OCI-LY3 (cell line): ENCODE measurements at regions not wholly inside any gene's neighbourhood (a gene's known extent, or its start where the extent isn't known, plus 50 kb on each side); places are given as distances from the start of the nearest gene placed in this dataset.

Source experiments
- CTCF ChIP-seq: fragments of 200-600, 300-600 bp; sonication (generic); IDR thresholded peaks from 2 replicates; pipeline ENCODE4 v1.5.1; 2014; ENCODE audit warnings: antibody characterized with exemption, low read length, low read depth
- EZH2phosphoT487 ChIP-seq: fragments of 200-600 bp; shearing (Covaris generic); IDR thresholded peaks from 2 replicates; pipeline ENCODE4 v1.6.1; 2018; ENCODE audit warnings: antibody characterized with exemption, mixed run types, low read depth

GRCh38 chr12:105508096-105508495 is 177.6 kb downstream of the C12orf75 start:
- TF ChIP-seq CTCF (no peak), EZH2phosphoT487 (no peak)
